DMS 273 (cell line): ENCODE measurements at regions not wholly inside any gene's neighbourhood (a gene's known extent, or its start where the extent isn't known, plus 50 kb on each side); places are given as distances from the start of the nearest gene placed in this dataset.

ENCODE experiments used
- DNase-seq: peaks from one replicate; lab custom pipeline; 2025; ENCODE audit not compliant: unreplicated experiment; lab: John Stamatoyannopoulos, UW

- no peak for DNase-seq
Observed at GRCh38 chr16:51035711-51036110, 115.4 kb downstream of the SALL1 start.

- DNase-seq, result peak; percentile 16
Observed at GRCh38 chr16:51035110-51035498, 116.0 kb downstream of the SALL1 start.

- peak; percentile 47 for DNase-seq
Observed at GRCh38 chr16:51034481-51035109, 116.5 kb downstream of the SALL1 start.

- DNase-seq, result peak; percentile 26
Observed at GRCh38 chr16:51031598-51031997, 119.5 kb downstream of the SALL1 start.

GRCh38 chr16:51030516-51030915, 120.6 kb downstream of the SALL1 start:
- no peak for DNase-seq

- no peak for DNase-seq
Observed at GRCh38 chr16:51025588-51026290, 125.3 kb downstream of the SALL1 start.

GRCh38 chr16:51024703-51025102, 126.4 kb downstream of the SALL1 start:
- no peak for DNase-seq

GRCh38 chr16:51022955-51023354, 128.1 kb downstream of the SALL1 start:
- peak; percentile 23 for DNase-seq

- DNase-seq, result no peak
Observed at GRCh38 chr16:51019617-51020016, 131.5 kb downstream of the SALL1 start.

GRCh38 chr16:51017969-51018368, 133.1 kb downstream of the SALL1 start:
- no peak for DNase-seq

- DNase-seq, result no peak
Observed at GRCh38 chr16:51012396-51012795, 138.7 kb downstream of the SALL1 start.

- DNase-seq, result no peak
Observed at GRCh38 chr16:51010817-51011216, 140.3 kb downstream of the SALL1 start.

- no peak for DNase-seq
Observed at GRCh38 chr16:51009813-51010212, 141.3 kb downstream of the SALL1 start.

GRCh38 chr16:51009359-51009758, 141.7 kb downstream of the SALL1 start:
- no peak for DNase-seq

GRCh38 chr16:51008607-51009006, 142.5 kb downstream of the SALL1 start:
- no peak for DNase-seq

- DNase-seq, result no peak
Observed at GRCh38 chr16:51008037-51008436, 143.0 kb downstream of the SALL1 start.

- DNase-seq, result no peak
Observed at GRCh38 chr16:51003850-51004566, 147.1 kb downstream of the SALL1 start.

GRCh38 chr16:51002881-51003490, 148.1 kb downstream of the SALL1 start:
- DNase-seq, result no peak

GRCh38 chr16:50999181-50999580, 151.9 kb downstream of the SALL1 start:
- DNase-seq, result no peak

- no peak for DNase-seq
Observed at GRCh38 chr16:50998411-50998810, 152.7 kb downstream of the SALL1 start.

GRCh38 chr16:50997679-50998078, 153.4 kb downstream of the SALL1 start:
- no peak for DNase-seq

- no peak for DNase-seq
Observed at GRCh38 chr16:50996830-50997186, 154.3 kb downstream of the SALL1 start.
